ENCODE measurements at regions not wholly inside any gene's neighbourhood (a gene's known extent, or its start where the extent isn't known, plus 50 kb on each side); places are given as distances from the start of the nearest gene placed in this dataset.

GRCh38 chr6:93017626-93018025 is 401.7 kb downstream of the EPHA7 start:
- no peaks in the 10 kb centered on the region for H3K9me3 ChIP-seq (ENCODE audit: control insufficient read depth, low read depth, low read length)
- no peak overlapping the region for H2AFZ ChIP-seq (ENCODE audit: low read length)
- no peaks in the 10 kb centered on the region for H3K79me1 ChIP-seq (ENCODE audit: insufficient read depth, low read depth, low read length, poor library complexity, severe bottlenecking)
- Mint-ChIP-seq H3K27ac (no peak overlapping the region), H3K4me1 (peaks cover 14 to 17% of the 10 kb centered on the region in 2 experiments), H3K9me3 (no peaks in the 10 kb centered on the region), H3K4me3 (no peak overlapping the region), H3K27me3 (ENCODE audit: low read depth) (no peaks in the 10 kb centered on the region; the same call in 1 of the 2 replicates), H3K36me3 (ENCODE audit: insufficient read depth in 1 of 3, low read depth in 3 of 3) (peaks cover 0 to 2% (median 0%) of the 10 kb centered on the region in 3 experiments; a peak in 2 of 7 replicates)
- no peak overlapping the region for H2BK120ac ChIP-seq (ENCODE audit: low read depth, low read length, poor library complexity, severe bottlenecking)
- no peak overlapping the region for H2BK15ac ChIP-seq (ENCODE audit: low read depth, low read length)
- no peak overlapping the region for H4K5ac ChIP-seq (ENCODE audit: insufficient read length, low read depth, low read length)
- no peak overlapping the region for H3K4ac ChIP-seq (ENCODE audit: low read depth, low read length)
- no peak for DNase-seq
- H4K20me1 ChIP-seq (ENCODE audit: control insufficient read depth, insufficient read depth, insufficient read length): no peaks in the 10 kb centered on the region
- H3K56ac ChIP-seq (ENCODE audit: insufficient read length, low read depth, low read length): no peak overlapping the region
- WGBS (ENCODE audit: extremely low coverage, insufficient read length, low lambda C conversion rate): no CpG with 5 or more reads among the region's 1 CpG
- H3K18ac ChIP-seq (ENCODE audit: insufficient read length, low read depth, low read length): no peak overlapping the region
- no peak overlapping the region for H3K4me2 ChIP-seq (ENCODE audit: insufficient read depth, insufficient read length, low read length)
- no peaks in the 10 kb centered on the region for H3K23me2 ChIP-seq (ENCODE audit: insufficient read length, low read depth, low read length, poor library complexity, severe bottlenecking)
- no peak overlapping the region for H3K27ac ChIP-seq (ENCODE audit: insufficient read length, low read depth, low read length)
- no peaks in the 10 kb centered on the region for H3K27me3 ChIP-seq (ENCODE audit: insufficient read depth, low read length)
- H2BK5ac ChIP-seq (ENCODE audit: insufficient read length, low read length): no peak overlapping the region
- H2BK20ac ChIP-seq (ENCODE audit: low read depth, low read length, poor library complexity, severe bottlenecking): no peak overlapping the region
- H4K8ac ChIP-seq (replicated peaks; ENCODE audit: insufficient read length, low read depth, low read length): no peak overlapping the region
- no peaks in the 10 kb centered on the region for H3K79me2 ChIP-seq (ENCODE audit: insufficient read depth, low read length)
- H3T11ph ChIP-seq (ENCODE audit: low read length): no peak overlapping the region
- no peak overlapping the region for H4K91ac ChIP-seq (ENCODE audit: insufficient read length, low read depth, low read length)
- no peak overlapping the region for H2AK5ac ChIP-seq (ENCODE audit: insufficient read length, low read length)
- no peak overlapping the region for H3K9ac ChIP-seq (ENCODE audit: extremely low read depth, insufficient read length, low read length)
- H3K23ac ChIP-seq (ENCODE audit: insufficient read length, low read depth, low read length): no peak overlapping the region
- no peak for TF ChIP-seq CTCF (conservative IDR thresholded peaks at IDR 0.05)
- no peaks in the 10 kb centered on the region for H3K4me1 ChIP-seq (ENCODE audit: insufficient read depth, low read length)
- H3K14ac ChIP-seq (ENCODE audit: insufficient read depth, low read length): no peak overlapping the region
- H2BK12ac ChIP-seq (ENCODE audit: insufficient read length, low read depth, low read length): no peak overlapping the region

Measured in H9 (cell line).